Sigmoid colon (tissue), 4 donors: ENCODE measurements at regions not wholly inside any gene's neighbourhood (a gene's known extent, or its start where the extent isn't known, plus 50 kb on each side); places are given as distances from the start of the nearest gene placed in this dataset.

Experiments used
- CTCF ChIP-seq, 4 experiments: fragments of 450-650 bp in 3 of 4; fragments of 200-600 bp in 1 of 4; IDR thresholded peaks; one replicate each; pipeline ENCODE4 v1.5.1; 2016 to 2019; ENCODE audit warnings: antibody characterized with exemption in 4 of 4, mild to moderate bottlenecking in 3 of 4, moderate library complexity in 2 of 4
- EP300 ChIP-seq, 4 donors: sonication (generic); formaldehyde crosslinking; IDR thresholded peaks; one replicate each; pipeline ENCODE4 v1.6.1; 2017; ENCODE audit warnings: antibody characterized with exemption in 4 of 4

- TF ChIP-seq CTCF (IDR thresholded peaks at IDR 0.05): no peak
- TF ChIP-seq EP300 (IDR thresholded peaks at IDR 0.05): no peak
These were observed 127.9 kb upstream of the SGCD start for GRCh38 chr5:156199045-156199444.
